NOMO-1 (cell line): ENCODE measurements at regions not wholly inside any gene's neighbourhood (a gene's known extent, or its start where the extent isn't known, plus 50 kb on each side); places are given as distances from the start of the nearest gene placed in this dataset.

Experiments used
- DNase-seq, 2 experiments: peaks; one replicate each; lab custom pipeline; 2025; ENCODE audit not compliant: unreplicated experiment in 2 of 2; lab: John Stamatoyannopoulos, UW

GRCh38 chr10:59557052-59557451 is 152.6 kb downstream of the SLC16A9 start:
- DNase-seq: no peak

GRCh38 chr10:59553162-59553900 is 156.3 kb downstream of the SLC16A9 start:
- DNase-seq: no peak

GRCh38 chr10:59550061-59550460 is 159.6 kb downstream of the SLC16A9 start:
- DNase-seq: no peak

GRCh38 chr10:59538623-59539022 is 171.0 kb downstream of the SLC16A9 start:
- no peak for DNase-seq

GRCh38 chr10:59537501-59537900 is 172.1 kb downstream of the SLC16A9 start:
- no peak for DNase-seq

GRCh38 chr10:59536167-59537014 is 173.3 kb downstream of the SLC16A9 start:
- DNase-seq: no peak

- DNase-seq: no peak
Observed at GRCh38 chr10:59524348-59524747, 162.0 kb upstream of the FAM13C start.

- no peak for DNase-seq
Observed at GRCh38 chr10:59523851-59524250, 161.5 kb upstream of the FAM13C start.

- no peak for DNase-seq
Observed at GRCh38 chr10:59517996-59518395, 155.6 kb upstream of the FAM13C start.

- DNase-seq: no peak
Observed at GRCh38 chr10:59517341-59517899, 155.1 kb upstream of the FAM13C start.

GRCh38 chr10:59513558-59513957 is 151.2 kb upstream of the FAM13C start:
- no peak for DNase-seq

- no peak for DNase-seq
Observed at GRCh38 chr10:59512951-59513350, 150.6 kb upstream of the FAM13C start.

GRCh38 chr10:59508956-59509355 is 146.6 kb upstream of the FAM13C start:
- DNase-seq: no peak

GRCh38 chr10:59508296-59508695 is 145.9 kb upstream of the FAM13C start:
- DNase-seq: no peak

- DNase-seq: no peak
Observed at GRCh38 chr10:59505926-59506325, 143.6 kb upstream of the FAM13C start.

- no peak for DNase-seq
Observed at GRCh38 chr10:59499460-59499859, 137.1 kb upstream of the FAM13C start.

GRCh38 chr10:59493017-59493416 is 130.7 kb upstream of the FAM13C start:
- no peak for DNase-seq

GRCh38 chr10:59479426-59479825 is 117.1 kb upstream of the FAM13C start:
- DNase-seq: no peak

- no peak for DNase-seq
Observed at GRCh38 chr10:59470570-59470969, 108.2 kb upstream of the FAM13C start.

- DNase-seq: no peak
Observed at GRCh38 chr10:59465088-59465487, 102.7 kb upstream of the FAM13C start.

- no peak for DNase-seq
Observed at GRCh38 chr10:59464483-59464882, 102.1 kb upstream of the FAM13C start.

GRCh38 chr10:59463909-59464308 is 101.6 kb upstream of the FAM13C start:
- DNase-seq: no peak
